GM12891 (cell line): ENCODE measurements at regions not wholly inside any gene's neighbourhood (a gene's known extent, or its start where the extent isn't known, plus 50 kb on each side); places are given as distances from the start of the nearest gene placed in this dataset.

ENCODE experiments used
- POLR2A ChIP-seq: IDR thresholded peaks from 2 replicates; pipeline ENCODE4 v1.6.1; 2011; ENCODE audit warnings: low read depth, low read length, control low read depth
- POLR2AphosphoS5 ChIP-seq: IDR thresholded peaks from 2 replicates; pipeline ENCODE4 v1.6.1; 2011; ENCODE audit warnings: low read depth, low read length, control low read depth
- TAF1 ChIP-seq: IDR thresholded peaks from 2 replicates; pipeline ENCODE4 v1.6.1; 2011; ENCODE audit warnings: low read depth, low read length, control low read depth

- TF ChIP-seq POLR2A = no peak
- no peak for TF ChIP-seq TAF1
- TF ChIP-seq POLR2AphosphoS5 = no peak
These were observed 85.9 kb upstream of the MDM1 start for GRCh38 chr12:68418137-68418460.
